Endodermal cell (in vitro differentiated cells): ENCODE measurements at regions not wholly inside any gene's neighbourhood (a gene's known extent, or its start where the extent isn't known, plus 50 kb on each side); places are given as distances from the start of the nearest gene placed in this dataset.

ENCODE experiments used
- DNase-seq: peaks from one replicate; pipeline ENCODE4 v3.0.0-alpha.2; 2017
- H3K27ac ChIP-seq: 2 replicates; pipeline ENCODE4 v1.5.1; 2013; ENCODE audit warnings: mild to moderate bottlenecking, low read depth, low read length, moderate library complexity
- H3K27me3 ChIP-seq: 2 replicates; pipeline ENCODE4 v1.6.1; 2013; ENCODE audit warnings: mild to moderate bottlenecking, low read length, moderate library complexity; ENCODE audit not compliant: insufficient read depth, control insufficient read depth, poor library complexity, severe bottlenecking
- H3K36me3 ChIP-seq: 2 replicates; pipeline ENCODE4 v1.7.0; 2013; ENCODE audit warnings: mild to moderate bottlenecking, low read length, moderate library complexity; ENCODE audit not compliant: control insufficient read depth, insufficient read depth
- H3K4me1 ChIP-seq: one replicate; pipeline ENCODE4 v1.7.0; 2013; ENCODE audit warnings: low read length; ENCODE audit not compliant: control insufficient read depth, insufficient read depth
- H3K4me3 ChIP-seq: 2 replicates; pipeline ENCODE4 v1.5.1; 2013; ENCODE audit warnings: mild to moderate bottlenecking, low read length, moderate library complexity
- H3K9ac ChIP-seq: 2 replicates; pipeline ENCODE4 v1.6.1; 2013; ENCODE audit warnings: mild to moderate bottlenecking, low read length, moderate library complexity; ENCODE audit not compliant: poor library complexity, severe bottlenecking; ENCODE audit errors: extremely low read depth
- H3K9me3 ChIP-seq: 2 replicates; pipeline ENCODE4 v1.6.1; 2013; ENCODE audit warnings: mild to moderate bottlenecking, low read length, moderate library complexity; ENCODE audit not compliant: control insufficient read depth
- H3K27ac Mint-ChIP-seq: 2 replicates; pipeline ENCODE4 v1.8.0; 2020; ENCODE audit warnings: mixed read lengths
- H3K27me3 Mint-ChIP-seq: 2 replicates; pipeline ENCODE4 v1.8.0; 2021; ENCODE audit warnings: mild to moderate bottlenecking, mixed read lengths; ENCODE audit not compliant: insufficient read depth
- H3K36me3 Mint-ChIP-seq: 2 replicates; pipeline ENCODE4 v1.8.0; 2020; ENCODE audit warnings: low read depth, mixed read lengths
- H3K4me1 Mint-ChIP-seq: 2 replicates; pipeline ENCODE4 v1.8.0; 2020; ENCODE audit warnings: mixed read lengths
- H3K4me3 Mint-ChIP-seq: 2 replicates; pipeline ENCODE4 v1.8.0; 2020; ENCODE audit warnings: mild to moderate bottlenecking, moderate library complexity, mixed read lengths
- H3K9me3 Mint-ChIP-seq: 2 replicates; pipeline ENCODE4 v1.8.0; 2020; ENCODE audit warnings: mild to moderate bottlenecking, mixed read lengths
- WGBS, 2 experiments: methylation state at CpG; one replicate each; pipeline versions ENCODE4 v1.1.5 to v1.1.7; 2013; ENCODE audit warnings: missing lambda C conversion rate in 2 of 2, mixed read lengths in 1 of 2; ENCODE audit not compliant: insufficient coverage in 1 of 2, insufficient read length in 1 of 2; 5-methylcytosine and 5-hydroxymethylcytosine counted together
- TF ChIP-seq, protein P1 (sequence below): fragments of 200-600 bp; sonication (generic); conservative IDR thresholded peaks from 2 replicates; pipeline ENCODE4 v1.5.0; 2021; ENCODE audit warnings: antibody characterized with exemption, mild to moderate bottlenecking

DNA sequence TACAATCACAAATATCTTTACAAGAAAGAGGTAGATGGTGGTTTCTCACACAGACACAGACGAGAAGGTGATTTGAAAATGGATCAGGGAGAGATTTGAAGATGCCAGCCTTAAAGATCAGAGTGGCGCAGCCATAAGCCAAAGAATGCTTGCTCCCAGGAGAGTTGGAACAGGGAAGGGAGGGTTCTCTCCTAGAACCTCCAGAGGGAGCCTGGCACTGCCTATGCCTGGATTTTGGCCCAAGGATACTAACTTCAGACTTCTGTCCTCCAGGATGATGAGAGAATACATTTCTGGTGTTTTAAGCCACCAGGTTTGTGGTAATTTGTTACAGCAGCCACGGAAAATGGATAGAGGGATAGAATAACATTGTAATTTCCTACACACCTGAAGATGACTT is 279.1 kb downstream of the FAM43A start:
- no peak overlapping the region for H3K27ac Mint-ChIP-seq
- Histone ChIP-seq H3K4me3 (no peak overlapping the region), H3K4me1 (no peaks in the 10 kb centered on the region), H3K9ac (no peak overlapping the region), H3K27ac (no peak overlapping the region), H3K9me3 (no peaks in the 10 kb centered on the region), H3K27me3 (no peaks in the 10 kb centered on the region), H3K36me3 (no peaks in the 10 kb centered on the region)
- 96% methylated on average over 3 of the region's 3 CpGs; no CpG with 5 or more reads in 1 of the 2 experiments for WGBS, 2 experiments
- no peaks in the 10 kb centered on the region for H3K4me1 Mint-ChIP-seq
- no peak overlapping the region for H3K4me3 Mint-ChIP-seq
- H3K27me3 Mint-ChIP-seq, result no peaks in the 10 kb centered on the region
- H3K36me3 Mint-ChIP-seq, result no peaks in the 10 kb centered on the region
- H3K9me3 Mint-ChIP-seq, result no peaks in the 10 kb centered on the region
- DNase-seq, result no peak
- TF ChIP-seq, protein P1, sequence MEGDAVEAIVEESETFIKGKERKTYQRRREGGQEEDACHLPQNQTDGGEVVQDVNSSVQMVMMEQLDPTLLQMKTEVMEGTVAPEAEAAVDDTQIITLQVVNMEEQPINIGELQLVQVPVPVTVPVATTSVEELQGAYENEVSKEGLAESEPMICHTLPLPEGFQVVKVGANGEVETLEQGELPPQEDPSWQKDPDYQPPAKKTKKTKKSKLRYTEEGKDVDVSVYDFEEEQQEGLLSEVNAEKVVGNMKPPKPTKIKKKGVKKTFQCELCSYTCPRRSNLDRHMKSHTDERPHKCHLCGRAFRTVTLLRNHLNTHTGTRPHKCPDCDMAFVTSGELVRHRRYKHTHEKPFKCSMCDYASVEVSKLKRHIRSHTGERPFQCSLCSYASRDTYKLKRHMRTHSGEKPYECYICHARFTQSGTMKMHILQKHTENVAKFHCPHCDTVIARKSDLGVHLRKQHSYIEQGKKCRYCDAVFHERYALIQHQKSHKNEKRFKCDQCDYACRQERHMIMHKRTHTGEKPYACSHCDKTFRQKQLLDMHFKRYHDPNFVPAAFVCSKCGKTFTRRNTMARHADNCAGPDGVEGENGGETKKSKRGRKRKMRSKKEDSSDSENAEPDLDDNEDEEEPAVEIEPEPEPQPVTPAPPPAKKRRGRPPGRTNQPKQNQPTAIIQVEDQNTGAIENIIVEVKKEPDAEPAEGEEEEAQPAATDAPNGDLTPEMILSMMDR, result peak; percentile 52

DNA sequence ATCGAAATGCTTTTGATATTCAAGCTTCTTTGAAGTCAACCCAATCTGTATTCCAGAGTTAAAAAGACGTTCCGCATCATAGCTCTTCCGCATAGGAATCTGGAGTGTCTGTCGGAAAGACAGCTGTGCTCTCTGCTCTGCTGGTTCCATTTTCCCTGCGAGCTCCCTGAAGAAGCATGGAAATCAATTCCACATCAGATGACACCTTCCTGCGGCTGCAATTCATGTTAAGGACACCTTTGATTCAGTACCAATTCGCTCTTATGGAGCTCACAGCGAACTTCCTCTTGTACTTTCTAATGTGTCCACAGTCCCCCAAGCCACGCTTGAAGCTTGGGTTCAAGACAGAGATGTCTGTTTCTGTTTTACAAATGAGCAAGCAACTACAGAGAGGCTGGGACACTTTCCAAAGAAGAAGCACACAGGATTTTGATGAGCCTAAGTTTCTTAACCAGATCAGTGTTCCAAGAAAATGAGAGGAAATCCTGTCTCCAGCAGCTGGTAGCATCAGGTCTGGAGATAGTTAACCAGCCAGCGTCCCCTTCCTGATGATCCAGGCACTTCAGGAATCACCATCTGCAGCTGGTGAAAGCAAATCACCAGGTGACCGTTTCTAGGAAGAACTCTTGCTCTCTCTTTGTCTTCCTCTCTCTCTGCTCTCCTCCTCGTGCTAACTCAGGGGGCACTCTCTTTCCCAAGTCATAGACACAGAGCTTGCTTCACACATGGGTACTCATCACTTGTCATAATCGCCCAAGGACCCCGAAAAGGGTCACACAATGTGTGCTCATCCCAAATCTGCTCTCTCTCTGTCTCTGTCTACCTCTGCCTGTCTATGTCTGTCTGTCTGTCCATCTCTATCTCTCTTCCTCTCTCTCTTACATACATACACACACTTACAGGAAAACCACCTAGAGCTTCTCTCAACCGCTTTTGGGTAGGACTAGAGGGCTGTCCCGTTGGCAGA is 281.8 kb downstream of the FAM43A start:
- 87 to 88% methylated on average over 15 to 17 of the region's 17 CpGs for WGBS, 2 experiments

DNA sequence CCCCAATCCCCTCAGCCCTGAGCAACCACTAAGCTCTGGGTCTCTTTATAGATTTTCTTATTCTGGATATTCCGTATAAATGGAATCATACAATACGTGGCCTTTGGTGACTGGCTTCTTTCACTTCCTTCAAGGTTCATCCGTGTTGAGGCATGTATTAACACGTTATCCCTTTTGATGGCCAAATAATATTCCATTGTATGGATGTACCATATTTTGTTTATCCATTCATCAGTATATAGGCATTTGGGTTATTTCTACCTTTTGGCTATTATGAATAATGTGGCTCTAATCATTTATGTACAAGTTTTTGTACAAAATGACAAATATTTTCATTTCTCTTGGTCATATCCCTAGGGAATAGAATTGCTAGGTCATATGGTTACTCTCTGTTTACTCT is 284.4 kb downstream of the FAM43A start:
- TF ChIP-seq, protein P1, result no peak
- Mint-ChIP-seq H3K36me3 (no peaks in the 10 kb centered on the region), H3K9me3 (peaks cover 2% of the 10 kb centered on the region), H3K27me3 (peaks cover 2% of the 10 kb centered on the region), H3K4me3 (no peak overlapping the region), H3K4me1 (no peaks in the 10 kb centered on the region), H3K27ac (no peak overlapping the region)
- 95 to 100% methylated on average over 2 to 4 of the region's 4 CpGs for WGBS, 2 experiments
- Histone ChIP-seq H3K36me3 (no peaks in the 10 kb centered on the region), H3K27me3 (no peaks in the 10 kb centered on the region), H3K9ac (no peak overlapping the region), H3K9me3 (peaks cover 7% of the 10 kb centered on the region), H3K4me3 (no peak overlapping the region), H3K4me1 (no peaks in the 10 kb centered on the region), H3K27ac (no peak overlapping the region)
- DNase-seq, result no peak

More for the DNA sequence above, 281.8 kb downstream of the FAM43A start:
- H3K27me3 Mint-ChIP-seq, result no peaks in the 10 kb centered on the region
- Histone ChIP-seq H3K4me3 (no peak overlapping the region), H3K27me3 (no peaks in the 10 kb centered on the region), H3K9me3 (peaks cover 7% of the 10 kb centered on the region), H3K27ac (no peak overlapping the region), H3K36me3 (no peaks in the 10 kb centered on the region), H3K9ac (no peak overlapping the region), H3K4me1 (no peaks in the 10 kb centered on the region)
- H3K36me3 Mint-ChIP-seq, result no peaks in the 10 kb centered on the region
- no peak overlapping the region for H3K4me3 Mint-ChIP-seq
- no peak overlapping the region for H3K27ac Mint-ChIP-seq
- no peak for DNase-seq
- TF ChIP-seq, protein P1, result no peak
- no peaks in the 10 kb centered on the region for H3K4me1 Mint-ChIP-seq
- H3K9me3 Mint-ChIP-seq, result peaks cover 2% of the 10 kb centered on the region
